C4-2B (cell line): ENCODE measurements at regions not wholly inside any gene's neighbourhood (a gene's known extent, or its start where the extent isn't known, plus 50 kb on each side); places are given as distances from the start of the nearest gene placed in this dataset.

Experiments
- ZFX ChIP-seq: fragments of 450-650 bp; IDR thresholded peaks from 2 replicates; pipeline ENCODE4 v1.6.1; 2017
- TF ChIP-seq, protein P1 (sequence below): fragments of 450-650 bp; conservative IDR thresholded peaks from 2 replicates; pipeline ENCODE4 v1.5.1; 2017; ENCODE audit warnings: mild to moderate bottlenecking

DNA sequence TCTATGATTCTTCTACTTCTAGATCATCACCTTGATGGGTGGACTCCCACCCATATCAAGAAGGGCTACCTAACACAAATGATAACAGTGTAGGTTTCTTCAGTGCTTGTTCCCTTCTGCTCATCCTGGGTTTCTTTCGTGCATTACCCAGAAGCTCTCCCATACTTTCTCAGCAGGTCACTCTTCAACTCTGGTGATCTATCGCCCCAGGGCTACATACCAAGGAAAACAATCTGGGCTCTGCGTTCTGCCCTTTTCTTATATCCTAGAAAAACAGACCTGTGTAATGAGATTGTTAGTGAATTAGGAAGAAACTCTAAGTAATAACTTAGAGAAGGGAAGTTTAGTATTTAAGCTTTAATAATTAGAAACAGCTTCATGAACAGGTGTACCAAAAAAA lies 370.6 kb upstream of the SPAG17 start:
- TF ChIP-seq, protein P1, sequence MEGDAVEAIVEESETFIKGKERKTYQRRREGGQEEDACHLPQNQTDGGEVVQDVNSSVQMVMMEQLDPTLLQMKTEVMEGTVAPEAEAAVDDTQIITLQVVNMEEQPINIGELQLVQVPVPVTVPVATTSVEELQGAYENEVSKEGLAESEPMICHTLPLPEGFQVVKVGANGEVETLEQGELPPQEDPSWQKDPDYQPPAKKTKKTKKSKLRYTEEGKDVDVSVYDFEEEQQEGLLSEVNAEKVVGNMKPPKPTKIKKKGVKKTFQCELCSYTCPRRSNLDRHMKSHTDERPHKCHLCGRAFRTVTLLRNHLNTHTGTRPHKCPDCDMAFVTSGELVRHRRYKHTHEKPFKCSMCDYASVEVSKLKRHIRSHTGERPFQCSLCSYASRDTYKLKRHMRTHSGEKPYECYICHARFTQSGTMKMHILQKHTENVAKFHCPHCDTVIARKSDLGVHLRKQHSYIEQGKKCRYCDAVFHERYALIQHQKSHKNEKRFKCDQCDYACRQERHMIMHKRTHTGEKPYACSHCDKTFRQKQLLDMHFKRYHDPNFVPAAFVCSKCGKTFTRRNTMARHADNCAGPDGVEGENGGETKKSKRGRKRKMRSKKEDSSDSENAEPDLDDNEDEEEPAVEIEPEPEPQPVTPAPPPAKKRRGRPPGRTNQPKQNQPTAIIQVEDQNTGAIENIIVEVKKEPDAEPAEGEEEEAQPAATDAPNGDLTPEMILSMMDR = no peak
- no peak for TF ChIP-seq ZFX
